ENCODE measurements at regions not wholly inside any gene's neighbourhood (a gene's known extent, or its start where the extent isn't known, plus 50 kb on each side); places are given as distances from the start of the nearest gene placed in this dataset.
"Not testable (repeated sequence)": the region's sequence is repeated elsewhere in the genome, so short reads cannot be mapped to it uniquely, and the experiment has no call there.

GRCh38 chr3:13144163-13145023, 71.2 kb upstream of the IQSEC1 start:
- Mint-ChIP-seq H3K27ac (no peak overlapping the region), H3K36me3 (no peaks in the 10 kb centered on the region), H3K27me3 (no peaks in the 10 kb centered on the region), H3K9me3 (no peaks in the 10 kb centered on the region), H3K4me1 (peaks cover 3% of the 10 kb centered on the region), H3K4me3 (no peak overlapping the region)
- no peak for DNase-seq

GRCh38 chr3:13143381-13144004, 70.3 kb upstream of the IQSEC1 start:
- H3K9me3 Mint-ChIP-seq: no peaks in the 10 kb centered on the region
- DNase-seq: no peak
- no peaks in the 10 kb centered on the region for H3K4me1 Mint-ChIP-seq
- no peak overlapping the region for H3K4me3 Mint-ChIP-seq
- H3K27ac Mint-ChIP-seq: no peak overlapping the region
- H3K36me3 Mint-ChIP-seq: no peaks in the 10 kb centered on the region
- no peaks in the 10 kb centered on the region for H3K27me3 Mint-ChIP-seq

- no peaks in the 10 kb centered on the region for H3K4me1 Mint-ChIP-seq
- H3K9me3 Mint-ChIP-seq: no peaks in the 10 kb centered on the region
- H3K27ac Mint-ChIP-seq: no peak overlapping the region
- no peak for DNase-seq
- no peak overlapping the region for H3K4me3 Mint-ChIP-seq
- no peaks in the 10 kb centered on the region for H3K27me3 Mint-ChIP-seq
- H3K36me3 Mint-ChIP-seq: no peaks in the 10 kb centered on the region
These were observed 69.5 kb upstream of the IQSEC1 start for GRCh38 chr3:13142552-13143380.

GRCh38 chr3:13141991-13142412, 68.8 kb upstream of the IQSEC1 start:
- peak; percentile 15 for DNase-seq
- Mint-ChIP-seq H3K4me1 (no peaks in the 10 kb centered on the region), H3K36me3 (no peaks in the 10 kb centered on the region), H3K4me3 (no peak overlapping the region), H3K9me3 (no peaks in the 10 kb centered on the region), H3K27me3 (no peaks in the 10 kb centered on the region), H3K27ac (no peak overlapping the region)

GRCh38 chr3:13141183-13141582, 68.0 kb upstream of the IQSEC1 start:
- Mint-ChIP-seq H3K36me3 (no peaks in the 10 kb centered on the region), H3K27me3 (no peaks in the 10 kb centered on the region), H3K4me3 (no peak overlapping the region), H3K27ac (no peak overlapping the region), H3K9me3 (no peaks in the 10 kb centered on the region), H3K4me1 (no peaks in the 10 kb centered on the region)
- DNase-seq: no peak

GRCh38 chr3:13140596-13140995, 67.4 kb upstream of the IQSEC1 start:
- no peak for DNase-seq

GRCh38 chr3:13139471-13140065, 66.3 kb upstream of the IQSEC1 start:
- Mint-ChIP-seq H3K27ac (no peak overlapping the region), H3K4me3 (no peak overlapping the region), H3K27me3 (no peaks in the 10 kb centered on the region), H3K36me3 (no peaks in the 10 kb centered on the region), H3K4me1 (no peaks in the 10 kb centered on the region), H3K9me3 (no peaks in the 10 kb centered on the region)
- DNase-seq: no peak

More at GRCh38 chr3:13140596-13140995, 67.4 kb upstream of the IQSEC1 start:
- no peaks in the 10 kb centered on the region for H3K36me3 Mint-ChIP-seq
- H3K9me3 Mint-ChIP-seq: no peaks in the 10 kb centered on the region
- H3K4me3 Mint-ChIP-seq: no peak overlapping the region
- no peaks in the 10 kb centered on the region for H3K27me3 Mint-ChIP-seq
- H3K27ac Mint-ChIP-seq: no peak overlapping the region
- no peaks in the 10 kb centered on the region for H3K4me1 Mint-ChIP-seq

- H3K36me3 Mint-ChIP-seq: no peaks in the 10 kb centered on the region
- no peaks in the 10 kb centered on the region for H3K9me3 Mint-ChIP-seq
- no peak overlapping the region for H3K4me3 Mint-ChIP-seq
- H3K27me3 Mint-ChIP-seq: no peaks in the 10 kb centered on the region
- H3K4me1 Mint-ChIP-seq: no peaks in the 10 kb centered on the region
- H3K27ac Mint-ChIP-seq: no peak overlapping the region
- no peak for DNase-seq
These were observed 65.6 kb upstream of the IQSEC1 start for GRCh38 chr3:13138833-13139145.

- H3K4me3 Mint-ChIP-seq: no peak overlapping the region
These were observed 65.0 kb upstream of the IQSEC1 start for GRCh38 chr3:13137941-13138832.

GRCh38 chr3:13136848-13137247, 63.6 kb upstream of the IQSEC1 start:
- not testable (repeated sequence) for H3K4me1 Mint-ChIP-seq, DNase-seq, H3K27ac Mint-ChIP-seq, H3K27me3 Mint-ChIP-seq, H3K36me3 Mint-ChIP-seq, H3K4me3 Mint-ChIP-seq, H3K9me3 Mint-ChIP-seq

More at GRCh38 chr3:13137941-13138832, 65.0 kb upstream of the IQSEC1 start:
- no peaks in the 10 kb centered on the region for H3K9me3 Mint-ChIP-seq
- no peak for DNase-seq
- peaks cover under 1% of the 10 kb centered on the region for H3K4me1 Mint-ChIP-seq
- H3K27ac Mint-ChIP-seq: no peak overlapping the region
- H3K36me3 Mint-ChIP-seq: no peaks in the 10 kb centered on the region
- no peaks in the 10 kb centered on the region for H3K27me3 Mint-ChIP-seq

- Mint-ChIP-seq H3K4me3 (no peak overlapping the region), H3K9me3 (no peaks in the 10 kb centered on the region), H3K36me3 (no peaks in the 10 kb centered on the region), H3K27ac (no peak overlapping the region), H3K4me1 (peaks cover 7% of the 10 kb centered on the region), H3K27me3 (no peaks in the 10 kb centered on the region)
- no peak for DNase-seq
These were observed 63.2 kb upstream of the IQSEC1 start for GRCh38 chr3:13136426-13136825.

GRCh38 chr3:13135811-13136321, 62.6 kb upstream of the IQSEC1 start:
- no peak for DNase-seq
- H3K9me3 Mint-ChIP-seq: no peaks in the 10 kb centered on the region
- no peak overlapping the region for H3K27ac Mint-ChIP-seq

GRCh38 chr3:13135251-13135810, 62.1 kb upstream of the IQSEC1 start:
- Mint-ChIP-seq H3K27me3 (no peaks in the 10 kb centered on the region), H3K9me3 (no peaks in the 10 kb centered on the region), H3K4me1 (peaks cover 7% of the 10 kb centered on the region), H3K4me3 (no peak overlapping the region), H3K27ac (no peak overlapping the region), H3K36me3 (no peaks in the 10 kb centered on the region)
- no peak for DNase-seq

More at GRCh38 chr3:13135811-13136321, 62.6 kb upstream of the IQSEC1 start:
- no peaks in the 10 kb centered on the region for H3K27me3 Mint-ChIP-seq
- H3K4me3 Mint-ChIP-seq: no peak overlapping the region
- no peaks in the 10 kb centered on the region for H3K36me3 Mint-ChIP-seq
- peaks cover 7% of the 10 kb centered on the region for H3K4me1 Mint-ChIP-seq

GRCh38 chr3:13134879-13135206, 61.6 kb upstream of the IQSEC1 start:
- DNase-seq: no peak
- Mint-ChIP-seq H3K4me1 (peaks cover 7% of the 10 kb centered on the region), H3K36me3 (no peaks in the 10 kb centered on the region), H3K9me3 (no peaks in the 10 kb centered on the region), H3K4me3 (no peak overlapping the region), H3K27me3 (no peaks in the 10 kb centered on the region), H3K27ac (no peak overlapping the region)
